HFF-Myc (cell line): ENCODE measurements at regions not wholly inside any gene's neighbourhood (a gene's known extent, or its start where the extent isn't known, plus 50 kb on each side); places are given as distances from the start of the nearest gene placed in this dataset.

Source experiments
- DNase-seq: peaks from one replicate; pipeline ENCODE4 v3.0.0-alpha.2; 2011; ENCODE audit warnings: low read depth; ENCODE audit errors: extremely low read depth
- H3K4me3 ChIP-seq: replicated peaks from 2 replicates; pipeline ENCODE4 v1.5.1; 2011; ENCODE audit warnings: low read depth, mild to moderate bottlenecking, control low read depth, low read length
- CTCF ChIP-seq: IDR thresholded peaks from 2 replicates; pipeline ENCODE4 v1.5.1; 2012; ENCODE audit warnings: mild to moderate bottlenecking, low read depth, low read length, control low read depth; ENCODE audit errors: missing control alignments

GRCh38 chr11:57097149-57097548 lies 84.6 kb upstream of the LRRC55 start:
- no peak for DNase-seq
- no peak overlapping the region for H3K4me3 ChIP-seq
- no peak for TF ChIP-seq CTCF

GRCh38 chr11:57098191-57098590 lies 83.6 kb upstream of the LRRC55 start:
- TF ChIP-seq CTCF: no peak
- no peak for DNase-seq
- no peak overlapping the region for H3K4me3 ChIP-seq

- H3K4me3 ChIP-seq: no peak overlapping the region
- no peak for DNase-seq
- no peak for TF ChIP-seq CTCF
These were observed 81.0 kb upstream of the LRRC55 start for GRCh38 chr11:57100638-57101331.

- H3K4me3 ChIP-seq: no peak overlapping the region
- no peak for TF ChIP-seq CTCF
- no peak for DNase-seq
These were observed 77.7 kb upstream of the LRRC55 start for GRCh38 chr11:57103899-57104605.

GRCh38 chr11:57109331-57109730 lies 72.4 kb upstream of the LRRC55 start:
- H3K4me3 ChIP-seq: no peak overlapping the region
- DNase-seq: no peak
- no peak for TF ChIP-seq CTCF

- H3K4me3 ChIP-seq: no peak overlapping the region
- DNase-seq: no peak
- no peak for TF ChIP-seq CTCF
These were observed 70.1 kb upstream of the LRRC55 start for GRCh38 chr11:57111619-57112018.

GRCh38 chr11:57116654-57117053 lies 65.1 kb upstream of the LRRC55 start:
- H3K4me3 ChIP-seq: no peak overlapping the region
- peak; percentile 11 for DNase-seq
- peak; percentile 62 for TF ChIP-seq CTCF
